PC-3 (cell line): ENCODE measurements at regions not wholly inside any gene's neighbourhood (a gene's known extent, or its start where the extent isn't known, plus 50 kb on each side); places are given as distances from the start of the nearest gene placed in this dataset.

Experiments
- ATAC-seq: fragments of 200-7000 bp; cut with Tn5 transposase; 2 replicates; pipeline ENCODE4 v1.9.1; 2020; ENCODE audit warnings: mild to moderate bottlenecking, moderate library complexity
- BruUV-seq: library from RNA; stranded (reverse); fragments of 400-500 nt; replicated peaks from 2 replicates; lab custom pipeline; 2021; lab: Mats Ljungman, UMichigan
- CTCF ChIA-PET: fragments of 300-600 bp; sonication (Branson Sonifier 250); formaldehyde crosslinking; loops from one replicate; lab custom pipeline; 2022; ENCODE audit warnings: antibody characterized with exemption; lab: Charles Lee
- POLR2A ChIA-PET: fragments of 300-600 bp; sonication (Branson Sonifier 250); formaldehyde crosslinking; loops from one replicate; lab custom pipeline; 2022; ENCODE audit warnings: antibody characterized with exemption; ENCODE audit not compliant: unreplicated experiment; lab: Charles Lee
- DNase-seq: peaks from one replicate; pipeline ENCODE4 v3.0.0-alpha.2; 2015
- H2AFZ ChIP-seq: fragments of 300-600 bp; sonication (generic); 2 replicates; pipeline ENCODE4 v1.6.0; 2016; ENCODE audit warnings: antibody characterized with exemption, low read length
- H3F3A ChIP-seq: fragments of 300-600 bp; sonication (generic); one replicate; pipeline ENCODE4 v1.6.0; 2017; ENCODE audit warnings: antibody characterized with exemption, low read length, control low read depth, mild to moderate bottlenecking; ENCODE audit not compliant: unreplicated experiment
- H3K27ac ChIP-seq: fragments of 300-600 bp; sonication (generic); 2 replicates; pipeline ENCODE4 v1.5.1; 2016; ENCODE audit warnings: mild to moderate bottlenecking, low read length
- H3K27me3 ChIP-seq: fragments of 300-600 bp; sonication (generic); 2 replicates; pipeline ENCODE4 v1.6.1; 2016; ENCODE audit warnings: low read length, mixed read lengths
- H3K36me3 ChIP-seq: fragments of 300-600 bp; sonication (generic); 2 replicates; pipeline ENCODE4 v1.6.1; 2016; ENCODE audit warnings: low read depth, mixed run types, low read length, mixed read lengths
- H3K4me1 ChIP-seq: fragments of 300-600 bp; sonication (generic); 2 replicates; pipeline ENCODE4 v1.5.1; 2016; ENCODE audit warnings: low read length; ENCODE audit not compliant: insufficient read depth
- H3K4me2 ChIP-seq: fragments of 300-600 bp; sonication (generic); 2 replicates; pipeline ENCODE4 v1.6.0; 2016; ENCODE audit warnings: low read length
- H3K4me3 ChIP-seq: fragments of 300-600 bp; sonication (generic); 2 replicates; pipeline ENCODE4 v1.5.1; 2016; ENCODE audit warnings: mild to moderate bottlenecking, low read length, mixed read lengths
- H3K79me2 ChIP-seq: fragments of 300-600 bp; sonication (generic); 2 replicates; pipeline ENCODE4 v1.6.1; 2017; ENCODE audit warnings: low read length, mixed read lengths
- H3K9ac ChIP-seq: fragments of 300-600 bp; sonication (generic); 2 replicates; pipeline ENCODE4 v1.6.0; 2016; ENCODE audit warnings: mild to moderate bottlenecking, low read length
- H3K9me2 ChIP-seq: fragments of 300-600 bp; sonication (generic); replicated peaks from 2 replicates; pipeline ENCODE4 v1.6.1; 2016; ENCODE audit warnings: mixed run types, low read length, mixed read lengths
- H3K9me3 ChIP-seq: fragments of 300-600 bp; sonication (generic); 2 replicates; pipeline ENCODE4 v1.6.1; 2016; ENCODE audit warnings: low read length, mixed read lengths
- H4K20me1 ChIP-seq: fragments of 300-600 bp; sonication (generic); 2 replicates; pipeline ENCODE4 v1.6.1; 2016; ENCODE audit warnings: low read length, mixed read lengths
- CTCF ChIP-seq: fragments of 300-600 bp; sonication (generic); conservative IDR thresholded peaks from 2 replicates; pipeline ENCODE4 v1.5.1; 2017; ENCODE audit warnings: antibody characterized with exemption, low read depth, mild to moderate bottlenecking, low read length
- EZH2 ChIP-seq: fragments of 300-600 bp; sonication (generic); IDR thresholded peaks from one replicate; pipeline ENCODE4 v1.6.1; 2017; ENCODE audit warnings: antibody characterized with exemption, mild to moderate bottlenecking, low read length; ENCODE audit not compliant: unreplicated experiment
- EZH2phosphoT487 ChIP-seq: fragments of 300-600 bp; sonication (generic); IDR thresholded peaks from 2 replicates; pipeline ENCODE4 v1.6.1; 2018; ENCODE audit warnings: mild to moderate bottlenecking, antibody characterized with exemption, low read length, borderline replicate concordance
- intact Hi-C: fragments of 100-400 bp; cut with micrococcal nuclease; formaldehyde crosslinking; loops from 2 replicates; pipeline ENCODE4 v1.9.0; 2023

- Histone ChIP-seq H3K4me2 (peak overlapping the region; percentile 13; the same call in 1 of the 2 replicates), H3K27ac (peak overlapping the region; percentile 39)
- TF ChIP-seq CTCF = no peak
- no peak for TF ChIP-seq EZH2
- no peak for TF ChIP-seq EZH2phosphoT487
Measured at GRCh38 chr15:101124731-101125451, 127.0 kb downstream of the CHSY1 start.

GRCh38 chr15:101123222-101123910, 128.5 kb downstream of the CHSY1 start:
- Histone ChIP-seq H3K4me2 (no peak overlapping the region), H3K79me2 (no peaks in the 10 kb centered on the region), H3K4me3 (no peak overlapping the region), H3F3A (no peaks in the 10 kb centered on the region), H3K27ac (no peak overlapping the region), H3K27me3 (no peaks in the 10 kb centered on the region), H2AFZ (no peak overlapping the region), H4K20me1 (no peaks in the 10 kb centered on the region), H3K9me3 (no peaks in the 10 kb centered on the region), H3K36me3 (no peaks in the 10 kb centered on the region), H3K4me1 (peaks cover 37% of the 10 kb centered on the region), H3K9ac (no peak overlapping the region), H3K9me2 (no peaks in the 10 kb centered on the region)
- POLR2A ChIA-PET = no interaction called here
- TF ChIP-seq EZH2phosphoT487 = no peak
- TF ChIP-seq CTCF = no peak
- no peak for TF ChIP-seq EZH2
- DNase-seq (no peak), ATAC-seq (no peak)
- no TSS peak for BruUV-seq
- intact Hi-C loops = no loop called here
- CTCF ChIA-PET = no interaction called here

More at GRCh38 chr15:101124731-101125451, 127.0 kb downstream of the CHSY1 start:
- H3K9me3 ChIP-seq = no peaks in the 10 kb centered on the region
- peaks cover 45% of the 10 kb centered on the region for H3K4me1 ChIP-seq
- no peak overlapping the region for H3K9ac ChIP-seq
- no peaks in the 10 kb centered on the region for H4K20me1 ChIP-seq
- intact Hi-C loops = no loop called here
- no TSS peak for BruUV-seq
- H3K4me3 ChIP-seq = no peak overlapping the region
- POLR2A ChIA-PET = no interaction called here
- no peak for ATAC-seq
- no peaks in the 10 kb centered on the region for H3K9me2 ChIP-seq
- no peaks in the 10 kb centered on the region for H3F3A ChIP-seq
- no peak overlapping the region for H2AFZ ChIP-seq
- no peaks in the 10 kb centered on the region for H3K27me3 ChIP-seq
- DNase-seq = peak; percentile 80
- H3K36me3 ChIP-seq = no peaks in the 10 kb centered on the region
- no peaks in the 10 kb centered on the region for H3K79me2 ChIP-seq
- CTCF ChIA-PET = no interaction called here

GRCh38 chr15:101122806-101123205, 129.0 kb downstream of the CHSY1 start:
- Histone ChIP-seq H3K27me3 (no peaks in the 10 kb centered on the region), H3K4me1 (peaks cover 32% of the 10 kb centered on the region), H2AFZ (no peak overlapping the region), H3K4me3 (no peak overlapping the region), H3K4me2 (no peak overlapping the region), H3K79me2 (no peaks in the 10 kb centered on the region), H4K20me1 (no peaks in the 10 kb centered on the region), H3K9me3 (no peaks in the 10 kb centered on the region), H3K9me2 (no peaks in the 10 kb centered on the region), H3K27ac (no peak overlapping the region), H3K36me3 (no peaks in the 10 kb centered on the region), H3F3A (no peaks in the 10 kb centered on the region), H3K9ac (no peak overlapping the region)
- intact Hi-C loops = no loop called here
- TF ChIP-seq CTCF = no peak
- no peak for TF ChIP-seq EZH2phosphoT487
- TF ChIP-seq EZH2 = no peak
- ChIA-PET POLR2A (no interaction called here), CTCF (no interaction called here)
- no TSS peak for BruUV-seq
- DNase-seq (no peak), ATAC-seq (no peak)
